CD4-positive, alpha-beta T cell treated with Interleukin-12 subunit alpha and Interleukin-12 subunit beta, for 1 hour (primary cell): ENCODE measurements at regions not wholly inside any gene's neighbourhood (a gene's known extent, or its start where the extent isn't known, plus 50 kb on each side); places are given as distances from the start of the nearest gene placed in this dataset.

ENCODE experiments used
- DNase-seq: peaks from one replicate; pipeline ENCODE4 v3.0.0-alpha.2; 2020

GRCh38 chr2:212686285-212686895 lies 147.8 kb upstream of the ERBB4 start:
- peak; percentile 52 for DNase-seq

GRCh38 chr2:212683346-212684097 lies 144.9 kb upstream of the ERBB4 start:
- DNase-seq, result no peak

GRCh38 chr2:212682937-212683336 lies 144.3 kb upstream of the ERBB4 start:
- DNase-seq, result no peak

- DNase-seq, result no peak
Measured at GRCh38 chr2:212677466-212677865, 138.9 kb upstream of the ERBB4 start.

- no peak for DNase-seq
Measured at GRCh38 chr2:212672186-212672585, 133.6 kb upstream of the ERBB4 start.

- no peak for DNase-seq
Measured at GRCh38 chr2:212669761-212670160, 131.2 kb upstream of the ERBB4 start.

GRCh38 chr2:212667751-212668316 lies 129.2 kb upstream of the ERBB4 start:
- DNase-seq, result no peak

- DNase-seq, result no peak
Measured at GRCh38 chr2:212665948-212666347, 127.3 kb upstream of the ERBB4 start.

GRCh38 chr2:212659441-212659840 lies 120.8 kb upstream of the ERBB4 start:
- no peak for DNase-seq

GRCh38 chr2:212649646-212650045 lies 111.0 kb upstream of the ERBB4 start:
- no peak for DNase-seq

GRCh38 chr2:212646698-212647366 lies 108.2 kb upstream of the ERBB4 start:
- no peak for DNase-seq

- no peak for DNase-seq
Measured at GRCh38 chr2:212644195-212644837, 105.7 kb upstream of the ERBB4 start.

GRCh38 chr2:212640428-212640827 lies 101.8 kb upstream of the ERBB4 start:
- DNase-seq, result no peak

GRCh38 chr2:212638694-212639093 lies 100.1 kb upstream of the ERBB4 start:
- no peak for DNase-seq

GRCh38 chr2:212628586-212628985 lies 90.0 kb upstream of the ERBB4 start:
- no peak for DNase-seq

- no peak for DNase-seq
Measured at GRCh38 chr2:212626371-212626918, 87.8 kb upstream of the ERBB4 start.

GRCh38 chr2:212619954-212620353 lies 81.4 kb upstream of the ERBB4 start:
- DNase-seq, result no peak

- no peak for DNase-seq
Measured at GRCh38 chr2:212618636-212619035, 80.0 kb upstream of the ERBB4 start.

- DNase-seq, result no peak
Measured at GRCh38 chr2:212610872-212611425, 72.3 kb upstream of the ERBB4 start.

GRCh38 chr2:212609479-212609878 lies 70.9 kb upstream of the ERBB4 start:
- no peak for DNase-seq

- DNase-seq, result no peak
Measured at GRCh38 chr2:212607080-212607479, 68.5 kb upstream of the ERBB4 start.

- DNase-seq, result no peak
Measured at GRCh38 chr2:212606232-212606631, 67.6 kb upstream of the ERBB4 start.

- no peak for DNase-seq
Measured at GRCh38 chr2:212596688-212597087, 58.1 kb upstream of the ERBB4 start.
